ENCODE measurements at regions not wholly inside any gene's neighbourhood (a gene's known extent, or its start where the extent isn't known, plus 50 kb on each side); places are given as distances from the start of the nearest gene placed in this dataset.

DNA sequence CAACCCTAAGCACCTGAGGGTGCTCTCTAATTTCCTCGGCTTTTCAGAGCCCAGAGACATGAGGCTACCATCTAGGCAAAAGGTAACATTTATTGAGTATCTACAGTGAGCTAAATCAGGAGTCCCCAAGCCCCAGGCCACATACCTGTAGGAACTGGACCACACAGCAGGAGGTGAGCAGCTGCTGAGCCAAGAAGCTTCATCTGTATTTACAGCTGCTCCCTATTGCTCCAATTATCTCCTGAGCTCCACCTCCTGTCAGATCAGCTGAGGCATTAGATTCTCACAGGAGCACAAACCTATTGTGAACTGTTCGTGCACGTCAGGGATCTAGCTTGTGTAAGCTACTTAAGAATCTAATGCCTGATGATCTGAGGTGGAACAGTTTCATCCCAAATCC lies 70.2 kb downstream of the RND3 start:
- DNase-seq (ENCODE audit: low spot score), result no peak

GRCh38 chr2:150415022-150415421 lies 72.4 kb downstream of the RND3 start:
- DNase-seq (ENCODE audit: low spot score), result no peak

DNA sequence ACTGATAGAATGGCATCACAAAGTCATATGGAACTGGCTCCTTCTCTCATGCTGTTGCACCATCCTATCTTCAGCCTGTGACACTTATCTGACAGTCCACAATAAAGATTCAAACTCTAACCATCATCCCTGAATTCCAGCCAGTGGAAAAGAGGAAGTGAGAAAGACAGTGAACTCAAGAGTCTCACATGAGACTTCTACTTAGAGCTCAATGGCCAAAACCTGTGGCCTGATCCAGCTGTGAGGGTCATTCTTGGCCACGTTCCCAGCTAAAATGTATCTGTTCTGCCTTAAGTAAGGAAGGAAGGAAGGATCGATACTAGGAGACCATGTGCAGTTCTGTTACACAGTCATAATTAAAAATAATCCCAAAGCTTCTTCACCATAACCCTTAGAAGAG lies 73.6 kb downstream of the RND3 start:
- no peak for DNase-seq (ENCODE audit: low spot score)

- no peak for DNase-seq (ENCODE audit: low spot score)
These were observed 74.1 kb downstream of the RND3 start for GRCh38 chr2:150413366-150413765.

- peak; percentile 61 for DNase-seq (ENCODE audit: low spot score)
These were observed 76.7 kb downstream of the RND3 start for GRCh38 chr2:150410809-150411208.

DNA sequence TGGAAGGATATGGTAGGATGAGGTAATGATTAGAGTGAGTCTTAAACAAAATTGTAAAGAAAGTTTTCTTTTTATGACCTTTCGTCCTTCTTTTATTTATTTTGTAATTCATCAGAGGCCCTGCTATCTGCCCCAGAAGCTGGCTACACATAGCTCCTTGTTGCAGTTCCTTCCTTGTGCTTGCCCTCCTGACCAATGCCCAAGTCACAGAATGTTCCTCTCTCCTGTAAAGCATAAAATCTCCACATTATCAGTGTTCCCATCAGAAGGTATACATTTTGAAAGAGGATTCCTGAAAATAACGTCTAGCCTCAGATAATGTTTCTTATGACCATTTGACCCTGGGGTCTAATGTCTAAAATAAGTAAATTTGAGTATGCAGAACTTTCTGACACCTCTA lies 78.3 kb downstream of the RND3 start:
- no peak for DNase-seq (ENCODE audit: low spot score)

DNA sequence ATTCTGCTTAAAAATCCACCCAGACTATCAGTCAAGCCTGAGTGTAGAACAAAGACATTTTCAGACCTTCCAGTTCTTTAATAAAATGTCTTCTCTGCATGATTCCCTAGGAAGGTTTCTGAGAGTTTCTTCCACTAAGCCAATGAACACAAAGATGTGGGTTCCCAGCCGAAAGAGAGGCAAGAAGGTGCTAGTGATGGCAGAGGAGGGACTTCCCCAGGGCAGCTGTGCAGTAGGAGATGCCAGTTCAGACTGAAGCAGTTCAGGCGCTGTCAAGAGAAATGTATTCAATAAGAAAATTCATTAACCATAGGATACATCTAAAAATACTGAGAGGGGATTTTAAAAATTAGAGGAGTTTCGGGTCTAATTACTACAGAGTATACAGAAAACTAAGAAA lies 83.3 kb downstream of the RND3 start:
- no peak for DNase-seq (ENCODE audit: low spot score)

- no peak for DNase-seq (ENCODE audit: low spot score)
These were observed 84.0 kb downstream of the RND3 start for GRCh38 chr2:150403457-150403856.

- DNase-seq (ENCODE audit: low spot score), result no peak
These were observed 84.5 kb downstream of the RND3 start for GRCh38 chr2:150402953-150403352.

DNA sequence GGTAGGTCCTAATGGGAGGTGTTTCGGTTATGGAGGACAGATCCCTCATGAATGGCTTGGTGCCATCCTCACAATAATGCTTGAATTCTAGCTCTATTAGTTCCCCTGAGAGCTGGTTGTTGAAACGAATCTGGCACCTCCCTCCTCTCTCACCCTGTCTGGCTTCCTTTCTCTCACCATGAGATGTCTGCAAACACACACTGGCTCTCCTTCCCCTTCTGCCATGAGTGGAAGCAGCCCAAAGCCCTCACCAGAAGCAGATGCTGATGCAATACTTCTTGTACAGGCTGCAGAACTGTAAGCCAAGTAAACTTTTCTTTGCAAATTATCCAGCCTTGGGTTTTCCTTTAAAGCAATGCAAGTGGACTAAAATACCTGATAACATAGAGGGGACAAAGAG lies 86.6 kb downstream of the RND3 start:
- DNase-seq (ENCODE audit: low spot score), result no peak

GRCh38 chr2:150392614-150393013 lies 94.9 kb downstream of the RND3 start:
- no peak for DNase-seq (ENCODE audit: low spot score)

DNA sequence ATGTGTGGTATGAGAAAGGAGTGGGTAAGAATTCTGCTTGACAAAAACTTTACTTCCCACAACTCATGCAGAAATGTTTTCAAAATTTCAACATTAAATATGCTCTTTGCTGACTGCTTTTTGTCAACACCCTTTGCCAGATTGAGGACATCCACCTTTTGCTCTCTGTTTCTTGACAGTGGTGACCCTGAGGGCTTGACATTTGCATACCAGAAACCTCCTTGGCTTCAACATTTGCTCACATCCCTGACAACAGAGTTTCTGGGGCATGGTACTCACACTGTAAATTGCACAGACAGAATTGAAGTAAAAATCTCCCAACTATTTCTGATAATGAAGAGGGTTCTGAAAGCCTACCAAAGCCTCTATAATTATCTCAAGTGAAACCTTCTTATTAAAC lies 95.7 kb downstream of the RND3 start:
- no peak for DNase-seq (ENCODE audit: low spot score)

DNA sequence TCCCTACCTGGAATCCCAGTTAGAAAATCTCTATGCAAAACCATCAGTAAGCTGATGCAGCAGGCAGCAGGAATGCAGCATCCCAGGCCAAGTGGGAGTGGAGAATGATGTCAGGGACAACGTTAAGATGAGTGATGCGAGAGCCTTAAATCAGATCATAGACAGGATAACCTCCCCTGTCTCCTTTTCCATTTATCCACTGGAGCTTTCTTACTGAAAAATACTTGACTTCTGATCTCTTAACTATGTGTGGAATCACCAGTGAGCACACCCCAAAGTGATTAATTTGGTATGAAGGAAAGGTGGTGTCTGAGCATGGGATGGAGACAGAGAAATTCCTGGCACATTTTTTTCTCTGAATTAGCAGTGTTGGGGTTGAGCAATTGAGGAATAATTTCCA lies 98.0 kb downstream of the RND3 start:
- no peak for DNase-seq (ENCODE audit: low spot score)

- DNase-seq (ENCODE audit: low spot score), result no peak
These were observed 99.2 kb downstream of the RND3 start for GRCh38 chr2:150388289-150388625.

- no peak for DNase-seq (ENCODE audit: low spot score)
These were observed 99.7 kb downstream of the RND3 start for GRCh38 chr2:150387586-150388288.

- no peak for DNase-seq (ENCODE audit: low spot score)
These were observed 102.3 kb downstream of the RND3 start for GRCh38 chr2:150385211-150385610.

DNA sequence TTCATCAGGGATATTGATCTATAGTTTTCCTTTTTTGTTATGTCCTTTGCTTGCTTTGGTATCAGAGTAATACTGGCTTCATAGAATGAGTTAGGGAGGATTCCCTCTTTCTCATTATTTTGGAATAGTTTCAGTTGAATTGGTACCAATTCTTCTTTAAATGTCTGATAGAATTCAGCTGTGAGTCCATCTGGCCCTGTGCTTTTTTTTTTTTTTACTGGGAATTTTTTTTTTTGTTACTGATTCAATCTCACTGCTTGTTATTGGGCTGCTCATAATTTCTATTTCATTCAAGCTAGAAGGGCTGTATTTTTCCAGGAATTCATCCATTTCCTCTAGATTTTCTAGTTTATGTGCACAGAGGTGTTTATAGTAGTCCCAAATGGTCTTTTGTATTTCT lies 103.9 kb downstream of the RND3 start:
- no peak for DNase-seq (ENCODE audit: low spot score)

- no peak for DNase-seq (ENCODE audit: low spot score)
These were observed 108.3 kb downstream of the RND3 start for GRCh38 chr2:150379166-150379565.

DNA sequence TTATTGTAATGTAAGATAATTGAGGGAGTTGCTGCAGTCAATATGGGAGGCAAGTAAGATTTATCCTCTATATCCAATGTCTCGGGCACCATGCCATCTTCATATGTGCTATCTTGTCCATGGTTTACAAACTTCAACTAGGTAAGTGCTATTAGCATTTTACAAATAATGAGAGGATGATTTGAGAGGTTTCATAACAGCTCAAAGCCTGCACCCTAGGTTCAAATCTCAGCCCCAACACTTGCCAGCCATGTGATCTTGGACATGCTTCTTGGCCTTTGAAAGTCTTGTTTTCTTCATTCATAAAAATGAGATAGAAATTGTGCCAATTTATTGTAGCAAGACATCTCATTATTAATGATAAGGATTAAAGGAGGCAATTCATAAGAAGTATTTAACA lies 108.8 kb downstream of the RND3 start:
- no peak for DNase-seq (ENCODE audit: low spot score)

DNA sequence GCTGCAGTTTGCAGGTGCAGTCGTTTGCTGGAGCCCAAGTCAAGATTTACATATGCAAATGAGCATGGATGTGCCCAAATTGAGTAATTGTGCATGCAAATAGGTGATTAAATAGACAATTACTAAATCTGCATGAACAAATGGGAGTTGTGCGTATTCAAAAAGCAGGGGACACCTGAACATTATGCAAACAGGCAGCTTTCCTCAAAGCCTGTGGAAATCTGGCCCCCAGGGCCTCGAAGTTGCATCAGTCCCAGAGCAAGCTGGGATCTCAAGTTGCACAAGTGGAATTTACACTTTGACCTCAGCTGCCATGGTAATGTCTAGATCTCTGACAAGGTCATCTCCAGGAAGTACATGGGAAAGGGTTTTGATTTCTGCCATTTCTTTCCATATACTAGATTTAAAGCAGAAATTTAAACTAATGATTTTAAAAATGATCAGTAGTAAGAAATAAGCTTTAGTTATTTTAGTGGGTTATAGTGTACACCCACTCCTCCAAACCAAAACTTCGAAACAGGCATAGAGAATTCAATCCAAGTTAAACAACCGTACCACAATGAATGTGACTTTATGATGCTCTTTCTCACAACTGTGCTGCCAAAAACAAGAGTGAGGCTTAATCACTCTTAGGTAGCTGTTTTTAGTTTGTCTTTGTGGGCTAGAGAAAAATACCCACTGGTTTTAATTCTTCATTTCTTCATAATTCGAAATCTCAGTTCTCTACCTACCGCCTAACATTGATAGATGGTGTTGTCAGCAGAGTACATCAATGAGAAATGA lies 110.7 kb downstream of the RND3 start:
- no peak for DNase-seq (ENCODE audit: low spot score)

GRCh38 chr2:150375333-150375732 lies 112.1 kb downstream of the RND3 start:
- no peak for DNase-seq (ENCODE audit: low spot score)

DNA sequence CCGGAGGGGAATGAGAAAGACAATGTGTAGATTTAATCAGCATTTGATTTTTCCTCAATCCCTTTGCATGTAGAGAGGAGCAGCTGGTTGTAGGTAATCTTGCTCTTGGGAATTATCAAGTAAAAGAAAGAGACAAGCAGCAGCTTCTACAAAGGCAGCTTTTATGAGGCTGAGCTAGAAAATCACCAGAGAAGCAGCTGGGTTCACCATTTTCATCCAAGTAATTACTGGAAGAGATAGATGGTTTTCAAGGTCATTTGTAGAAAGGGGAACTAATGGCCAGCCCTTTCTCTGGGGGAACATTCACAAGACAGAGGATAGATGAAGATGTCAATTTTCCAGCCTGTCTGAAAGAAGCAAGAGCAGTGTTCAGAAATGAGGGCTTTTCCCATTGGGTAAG lies 113.0 kb downstream of the RND3 start:
- no peak for DNase-seq (ENCODE audit: low spot score)

DNA sequence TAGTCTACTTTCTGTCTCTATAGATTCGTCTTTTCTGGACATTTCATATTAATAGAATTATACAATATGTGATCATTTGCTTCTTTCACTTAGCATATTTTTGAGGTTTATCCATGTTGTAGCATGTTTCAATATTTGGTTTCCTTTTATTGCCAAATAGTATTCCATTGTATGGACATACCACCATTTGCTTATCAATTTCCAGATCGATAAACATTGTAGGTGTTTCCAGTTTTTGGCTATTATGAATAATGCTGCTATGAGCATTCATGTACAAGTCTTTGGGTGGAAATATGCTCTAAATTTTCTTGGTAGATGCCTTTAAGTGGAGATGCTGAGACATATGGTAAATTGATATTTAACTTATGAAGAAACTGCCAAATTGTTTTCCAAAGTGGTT lies 114.1 kb downstream of the RND3 start:
- no peak for DNase-seq (ENCODE audit: low spot score)

Data from cerebellar cortex (tissue), 1 donor.